Tibial nerve (tissue), 4 donors: ENCODE measurements at regions not wholly inside any gene's neighbourhood (a gene's known extent, or its start where the extent isn't known, plus 50 kb on each side); places are given as distances from the start of the nearest gene placed in this dataset.

Source experiments
- EP300 ChIP-seq, 2 donors: sonication (generic); formaldehyde crosslinking; IDR thresholded peaks; one replicate each; pipeline ENCODE4 v1.6.1; 2017; ENCODE audit warnings: antibody characterized with exemption in 2 of 2, mild to moderate bottlenecking in 1 of 2
- TF ChIP-seq, protein P1 (sequence below), 5 experiments: fragments of 200-600 bp in 3 of 5; fragments of 450-650 bp in 2 of 5; sonication (generic) in 3 of 5; IDR thresholded peaks; one replicate each; pipeline ENCODE4 v1.5.1; 2016 to 2019; ENCODE audit warnings: antibody characterized with exemption in 5 of 5, mild to moderate bottlenecking in 3 of 5, moderate library complexity in 2 of 5

DNA sequence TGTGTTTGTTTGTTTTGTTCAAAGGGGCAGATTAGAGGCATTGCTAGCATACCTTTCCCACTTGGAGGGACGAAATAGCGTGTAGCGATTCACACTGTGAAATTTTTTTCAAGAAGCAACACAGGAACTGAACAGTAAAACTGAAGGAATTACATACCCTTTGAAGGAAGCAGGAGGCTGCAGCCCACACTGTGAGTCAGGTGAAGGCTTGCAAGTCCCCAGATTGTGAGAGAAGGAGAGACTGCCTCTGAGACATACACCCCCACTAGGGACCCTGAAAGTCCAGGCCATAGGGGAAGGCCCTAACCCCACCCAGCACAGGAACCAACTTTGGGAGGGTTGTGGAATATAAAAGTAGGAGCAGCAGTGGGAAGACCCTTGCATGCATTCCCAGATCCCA, 69.6 kb upstream of the HS3ST3A1 start:
- TF ChIP-seq, protein P1, sequence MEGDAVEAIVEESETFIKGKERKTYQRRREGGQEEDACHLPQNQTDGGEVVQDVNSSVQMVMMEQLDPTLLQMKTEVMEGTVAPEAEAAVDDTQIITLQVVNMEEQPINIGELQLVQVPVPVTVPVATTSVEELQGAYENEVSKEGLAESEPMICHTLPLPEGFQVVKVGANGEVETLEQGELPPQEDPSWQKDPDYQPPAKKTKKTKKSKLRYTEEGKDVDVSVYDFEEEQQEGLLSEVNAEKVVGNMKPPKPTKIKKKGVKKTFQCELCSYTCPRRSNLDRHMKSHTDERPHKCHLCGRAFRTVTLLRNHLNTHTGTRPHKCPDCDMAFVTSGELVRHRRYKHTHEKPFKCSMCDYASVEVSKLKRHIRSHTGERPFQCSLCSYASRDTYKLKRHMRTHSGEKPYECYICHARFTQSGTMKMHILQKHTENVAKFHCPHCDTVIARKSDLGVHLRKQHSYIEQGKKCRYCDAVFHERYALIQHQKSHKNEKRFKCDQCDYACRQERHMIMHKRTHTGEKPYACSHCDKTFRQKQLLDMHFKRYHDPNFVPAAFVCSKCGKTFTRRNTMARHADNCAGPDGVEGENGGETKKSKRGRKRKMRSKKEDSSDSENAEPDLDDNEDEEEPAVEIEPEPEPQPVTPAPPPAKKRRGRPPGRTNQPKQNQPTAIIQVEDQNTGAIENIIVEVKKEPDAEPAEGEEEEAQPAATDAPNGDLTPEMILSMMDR (IDR thresholded peaks at IDR 0.05), result no peak
- no peak for TF ChIP-seq EP300 (IDR thresholded peaks at IDR 0.05)
